CD4-positive, alpha-beta T cell (primary cell): ENCODE measurements at regions not wholly inside any gene's neighbourhood (a gene's known extent, or its start where the extent isn't known, plus 50 kb on each side); places are given as distances from the start of the nearest gene placed in this dataset.

Source experiments
- ATAC-seq: fragments of 200-7000 bp; cut with Tn5 transposase; one replicate; pipeline ENCODE4 v1.10.0; 2022; ENCODE audit warnings: mild to moderate bottlenecking; ENCODE audit not compliant: poor library complexity
- CTCF ChIA-PET: fragments of 350-600 bp; sonication (Branson Sonifier 250); formaldehyde crosslinking; loops from one replicate; lab custom pipeline; 2021; ENCODE audit warnings: antibody characterized with exemption, inconsistent platforms; lab: Charles Lee
- POLR2A ChIA-PET: fragments of 350-600 bp; sonication (Branson Sonifier 250); formaldehyde crosslinking; loops from one replicate; lab custom pipeline; 2021; ENCODE audit warnings: antibody characterized with exemption, inconsistent platforms; lab: Charles Lee
- DNase-seq, 14 experiments: peaks; one replicate each; pipeline ENCODE4 v3.0.0-alpha.2; 2013 to 2020; ENCODE audit warnings: mixed read lengths in 2 of 14
- H3K27ac ChIP-seq, 2 donors: one replicate each; pipeline versions ENCODE4 v1.5.1 to v1.7.0; 2013; ENCODE audit warnings: low read length in 2 of 2, low read depth in 1 of 2, mild to moderate bottlenecking in 1 of 2
- H3K27me3 ChIP-seq, 2 experiments: 1 replicate in 1 of 2; 2 replicates in 1 of 2; pipeline versions ENCODE4 v1.6.1 to v1.7.0; 2013; ENCODE audit warnings: low read length in 2 of 2, control low read depth in 1 of 2, mild to moderate bottlenecking in 1 of 2, moderate library complexity in 1 of 2; ENCODE audit not compliant: insufficient read depth in 2 of 2, control insufficient read depth in 1 of 2
- H3K36me3 ChIP-seq: one replicate; pipeline ENCODE4 v1.6.1; 2013; ENCODE audit warnings: low read length, control low read depth; ENCODE audit not compliant: insufficient read depth
- H3K4me1 ChIP-seq: one replicate; pipeline ENCODE4 v1.6.1; 2013; ENCODE audit warnings: low read length, control low read depth; ENCODE audit not compliant: insufficient read depth
- H3K4me3 ChIP-seq: one replicate; pipeline ENCODE4 v1.5.1; 2013; ENCODE audit warnings: mild to moderate bottlenecking, low read length, moderate library complexity
- H3K9me3 ChIP-seq, 2 experiments: 1 replicate in 1 of 2; 2 replicates in 1 of 2; pipeline versions ENCODE4 v1.6.1 to v1.7.0; 2013; ENCODE audit warnings: low read length in 2 of 2, mild to moderate bottlenecking in 2 of 2, control low read depth in 1 of 2, moderate library complexity in 1 of 2; ENCODE audit not compliant: control insufficient read depth in 1 of 2, insufficient read depth in 1 of 2
- H3K27ac Mint-ChIP-seq: one replicate; pipeline ENCODE4 v1.8.0; 2020; ENCODE audit warnings: mixed read lengths
- H3K27me3 Mint-ChIP-seq: one replicate; pipeline ENCODE4 v1.8.0; 2021; ENCODE audit warnings: mixed read lengths
- H3K36me3 Mint-ChIP-seq: one replicate; pipeline ENCODE4 v1.8.0; 2021; ENCODE audit warnings: low read depth, mixed read lengths
- H3K4me1 Mint-ChIP-seq: one replicate; pipeline ENCODE4 v1.8.0; 2021; ENCODE audit warnings: low read depth, mixed read lengths
- H3K4me3 Mint-ChIP-seq: one replicate; pipeline ENCODE4 v1.8.0; 2020; ENCODE audit warnings: mild to moderate bottlenecking, mixed read lengths
- H3K9me3 Mint-ChIP-seq: one replicate; pipeline ENCODE4 v1.8.0; 2020; ENCODE audit warnings: mixed read lengths
- intact Hi-C, 2 experiments: fragments of 100-400 bp; cut with DNase I in 1 of 2; cut with micrococcal nuclease in 1 of 2; formaldehyde crosslinking; loops; one replicate each; pipeline versions ENCODE4 v1.15.1 to v1.9.0; 2023 to 2025; cut with DNase I, micrococcal nuclease
- TF ChIP-seq, protein P1 (sequence below): fragments of 200-600 bp; IDR thresholded peaks from one replicate; pipeline ENCODE4 v1.8.0; 2022; ENCODE audit warnings: antibody characterized with exemption, mild to moderate bottlenecking

DNA sequence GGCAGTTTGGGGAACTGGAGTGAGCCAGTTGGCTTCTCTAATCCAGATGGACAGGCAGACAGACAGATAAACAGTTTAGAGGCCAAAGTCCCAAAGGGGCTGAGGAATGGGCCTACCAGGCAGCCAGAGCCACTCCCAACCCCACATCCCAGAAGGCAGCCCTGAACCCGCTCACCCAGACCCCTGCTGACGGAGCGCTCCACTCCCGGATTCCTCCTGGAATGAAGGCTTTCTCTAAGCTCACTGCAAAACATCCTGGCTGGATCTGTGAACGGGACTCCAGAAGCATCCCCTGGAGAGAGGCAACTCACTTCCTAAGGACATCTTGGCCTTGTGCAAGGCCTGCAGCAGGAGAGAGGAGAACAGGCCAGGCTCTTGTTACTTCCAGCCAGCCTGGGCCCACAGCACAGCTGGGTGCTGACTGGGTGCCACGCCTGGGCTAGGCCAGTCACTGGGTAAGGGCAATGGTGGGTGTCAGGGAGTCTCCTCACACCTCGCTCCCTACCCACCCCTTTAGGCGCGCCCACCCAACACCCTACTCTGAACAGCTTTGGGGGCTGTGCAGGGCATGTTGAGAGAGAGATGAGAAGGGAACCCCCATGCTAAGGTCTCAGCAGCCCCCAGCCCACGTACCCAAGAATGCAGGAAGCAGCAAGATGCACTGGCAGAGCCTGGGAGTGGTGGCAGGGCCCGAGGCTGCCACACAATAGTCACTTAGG is 168.6 kb upstream of the ZMIZ1 start:
- intact Hi-C loops: no loop called here
- Mint-ChIP-seq H3K9me3 (no peaks in the 10 kb centered on the region), H3K27me3 (no peaks in the 10 kb centered on the region), H3K4me1 (no peaks in the 10 kb centered on the region), H3K27ac (no peak overlapping the region), H3K36me3 (no peaks in the 10 kb centered on the region), H3K4me3 (no peak overlapping the region)
- Histone ChIP-seq H3K27me3 (no peaks in the 10 kb centered on the region), H3K36me3 (no peaks in the 10 kb centered on the region), H3K4me1 (no peaks in the 10 kb centered on the region), H3K27ac (no peak overlapping the region), H3K9me3 (no peaks in the 10 kb centered on the region), H3K4me3 (no peak overlapping the region)
- TF ChIP-seq, protein P1, sequence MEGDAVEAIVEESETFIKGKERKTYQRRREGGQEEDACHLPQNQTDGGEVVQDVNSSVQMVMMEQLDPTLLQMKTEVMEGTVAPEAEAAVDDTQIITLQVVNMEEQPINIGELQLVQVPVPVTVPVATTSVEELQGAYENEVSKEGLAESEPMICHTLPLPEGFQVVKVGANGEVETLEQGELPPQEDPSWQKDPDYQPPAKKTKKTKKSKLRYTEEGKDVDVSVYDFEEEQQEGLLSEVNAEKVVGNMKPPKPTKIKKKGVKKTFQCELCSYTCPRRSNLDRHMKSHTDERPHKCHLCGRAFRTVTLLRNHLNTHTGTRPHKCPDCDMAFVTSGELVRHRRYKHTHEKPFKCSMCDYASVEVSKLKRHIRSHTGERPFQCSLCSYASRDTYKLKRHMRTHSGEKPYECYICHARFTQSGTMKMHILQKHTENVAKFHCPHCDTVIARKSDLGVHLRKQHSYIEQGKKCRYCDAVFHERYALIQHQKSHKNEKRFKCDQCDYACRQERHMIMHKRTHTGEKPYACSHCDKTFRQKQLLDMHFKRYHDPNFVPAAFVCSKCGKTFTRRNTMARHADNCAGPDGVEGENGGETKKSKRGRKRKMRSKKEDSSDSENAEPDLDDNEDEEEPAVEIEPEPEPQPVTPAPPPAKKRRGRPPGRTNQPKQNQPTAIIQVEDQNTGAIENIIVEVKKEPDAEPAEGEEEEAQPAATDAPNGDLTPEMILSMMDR: no peak
- CTCF ChIA-PET: no interaction called here
- DNase-seq: no peak
- POLR2A ChIA-PET: no interaction called here
- no peak for ATAC-seq

GRCh38 chr10:78900715-78901430 is 167.9 kb upstream of the ZMIZ1 start:
- no peaks in the 10 kb centered on the region for H3K4me1 Mint-ChIP-seq
- Histone ChIP-seq H3K36me3 (no peaks in the 10 kb centered on the region), H3K27me3 (no peaks in the 10 kb centered on the region), H3K4me3 (no peak overlapping the region), H3K9me3 (no peaks in the 10 kb centered on the region), H3K4me1 (no peaks in the 10 kb centered on the region), H3K27ac (no peak overlapping the region)
- H3K27me3 Mint-ChIP-seq: no peaks in the 10 kb centered on the region
- TF ChIP-seq, protein P1: no peak
- intact Hi-C loops: no loop called here
- ATAC-seq: no peak
- ChIA-PET CTCF (no interaction called here), POLR2A (no interaction called here)
- no peak for DNase-seq
- no peaks in the 10 kb centered on the region for H3K36me3 Mint-ChIP-seq
- H3K9me3 Mint-ChIP-seq: no peaks in the 10 kb centered on the region
- no peak overlapping the region for H3K4me3 Mint-ChIP-seq
- H3K27ac Mint-ChIP-seq: no peak overlapping the region

GRCh38 chr10:78901694-78902093 is 167.1 kb upstream of the ZMIZ1 start:
- Histone ChIP-seq H3K4me3 (no peak overlapping the region), H3K36me3 (no peaks in the 10 kb centered on the region), H3K4me1 (no peaks in the 10 kb centered on the region), H3K27ac (no peak overlapping the region), H3K27me3 (no peaks in the 10 kb centered on the region), H3K9me3 (no peaks in the 10 kb centered on the region)
- Mint-ChIP-seq H3K4me3 (no peak overlapping the region), H3K36me3 (no peaks in the 10 kb centered on the region), H3K4me1 (no peaks in the 10 kb centered on the region), H3K9me3 (no peaks in the 10 kb centered on the region), H3K27me3 (no peaks in the 10 kb centered on the region), H3K27ac (no peak overlapping the region)
- no peak for DNase-seq
- POLR2A ChIA-PET: no interaction called here
- intact Hi-C loops: no loop called here
- TF ChIP-seq, protein P1: no peak
- ATAC-seq: no peak
- CTCF ChIA-PET: no interaction called here
